Naive thymus-derived CD4-positive, alpha-beta T cell (primary cell): ENCODE measurements at regions not wholly inside any gene's neighbourhood (a gene's known extent, or its start where the extent isn't known, plus 50 kb on each side); places are given as distances from the start of the nearest gene placed in this dataset.
"Not testable (repeated sequence)": the region's sequence is repeated elsewhere in the genome, so short reads cannot be mapped to it uniquely, and the experiment has no call there.

Experiments used
- ATAC-seq: fragments of 150-1000 bp; cut with Tn5 transposase; 2 replicates; pipeline ENCODE4 v1.10.0; 2021; ENCODE audit warnings: mild to moderate bottlenecking, moderate library complexity
- CTCF ChIA-PET: fragments of 350-600 bp; sonication (Branson Sonifier 250); formaldehyde crosslinking; loops from one replicate; lab custom pipeline; 2021; ENCODE audit warnings: antibody characterized with exemption; lab: Charles Lee
- POLR2A ChIA-PET: fragments of 350-600 bp; sonication (Branson Sonifier 250); formaldehyde crosslinking; loops from one replicate; lab custom pipeline; 2021; ENCODE audit warnings: antibody characterized with exemption, inconsistent platforms; lab: Charles Lee
- DNase-seq, 9 donors: peaks; one replicate each; pipeline versions ENCODE4 v3.0.0 to v3.0.0-alpha.2; 2020 to 2022; ENCODE audit warnings: mixed read lengths in 1 of 9
- H3K27ac ChIP-seq: one replicate; pipeline ENCODE4 v1.7.0; 2013; ENCODE audit warnings: mild to moderate bottlenecking, low read depth, low read length, moderate library complexity
- H3K27me3 ChIP-seq, 2 donors: one replicate each; pipeline ENCODE4 v1.7.0; 2013; ENCODE audit warnings: low read length in 2 of 2, mild to moderate bottlenecking in 2 of 2, moderate library complexity in 2 of 2; ENCODE audit not compliant: control insufficient read depth in 2 of 2, insufficient read depth in 2 of 2
- H3K36me3 ChIP-seq, 3 experiments: 1 replicate in 2 of 3; 2 replicates in 1 of 3; pipeline ENCODE4 v1.7.0; 2013; ENCODE audit warnings: low read length in 3 of 3, mild to moderate bottlenecking in 3 of 3, moderate library complexity in 1 of 3; ENCODE audit not compliant: insufficient read depth in 3 of 3, control insufficient read depth in 2 of 3
- H3K4me1 ChIP-seq, 2 donors: one replicate each; pipeline ENCODE4 v1.7.0; 2013; ENCODE audit warnings: low read length in 2 of 2, mild to moderate bottlenecking in 2 of 2, moderate library complexity in 1 of 2; ENCODE audit not compliant: control insufficient read depth in 2 of 2, insufficient read depth in 2 of 2
- H3K4me3 ChIP-seq: 2 replicates; pipeline ENCODE4 v1.7.0; 2013; ENCODE audit warnings: mild to moderate bottlenecking, low read length
- H3K9me3 ChIP-seq, 3 experiments: 1 replicate in 2 of 3; 2 replicates in 1 of 3; pipeline ENCODE4 v1.7.0; 2013; ENCODE audit warnings: low read length in 3 of 3; ENCODE audit not compliant: control insufficient read depth in 2 of 3
- H3K27ac Mint-ChIP-seq, 9 donors: one replicate each; pipeline ENCODE4 v1.8.0; 2020 to 2022; ENCODE audit warnings: mixed read lengths in 9 of 9, mild to moderate bottlenecking in 8 of 9, moderate library complexity in 5 of 9, inconsistent platforms in 2 of 9
- H3K27me3 Mint-ChIP-seq, 5 donors: one replicate each; pipeline ENCODE4 v1.8.0; 2021 to 2022; ENCODE audit warnings: mixed read lengths in 5 of 5, mild to moderate bottlenecking in 1 of 5
- H3K36me3 Mint-ChIP-seq, 5 donors: one replicate each; pipeline ENCODE4 v1.8.0; 2020 to 2022; ENCODE audit warnings: mixed read lengths in 5 of 5, mild to moderate bottlenecking in 3 of 5, inconsistent platforms in 1 of 5
- H3K4me1 Mint-ChIP-seq, 7 donors: one replicate each; pipeline ENCODE4 v1.8.0; 2020 to 2022; ENCODE audit warnings: mixed read lengths in 7 of 7, mild to moderate bottlenecking in 3 of 7, inconsistent platforms in 1 of 7
- H3K4me3 Mint-ChIP-seq, 10 donors: one replicate each; pipeline ENCODE4 v1.8.0; 2020 to 2022; ENCODE audit warnings: mild to moderate bottlenecking in 10 of 10, mixed read lengths in 10 of 10, moderate library complexity in 6 of 10, inconsistent platforms in 2 of 10
- H3K9me3 Mint-ChIP-seq, 11 donors: one replicate each; pipeline ENCODE4 v1.8.0; 2020 to 2022; ENCODE audit warnings: mixed read lengths in 11 of 11, mild to moderate bottlenecking in 4 of 11, inconsistent platforms in 1 of 11, moderate library complexity in 1 of 11
- intact Hi-C, 2 donors: fragments of 100-400 bp; cut with micrococcal nuclease; formaldehyde crosslinking; loops; one replicate each; pipeline ENCODE4 v1.15.1; 2023

- no peak for DNase-seq
- Mint-ChIP-seq H3K27me3 (no peaks in the 10 kb centered on the region), H3K36me3 (peaks cover 0 to 4% (median 0%) of the 10 kb centered on the region in 5 donors), H3K4me1 (no peaks in the 10 kb centered on the region), H3K4me3 (no peak overlapping the region), H3K9me3 (peaks cover 5 to 34% (median 18%) of the 10 kb centered on the region in 11 donors), H3K27ac (no peak overlapping the region)
- no peaks in the 10 kb centered on the region for H3K36me3 ChIP-seq
- intact Hi-C loops = no loop called here
- ATAC-seq = no peak
- no peak overlapping the region for H3K27ac ChIP-seq
- no peaks in the 10 kb centered on the region for H3K4me1 ChIP-seq
- CTCF ChIA-PET = no interaction called here
- POLR2A ChIA-PET = no interaction called here
- no peaks in the 10 kb centered on the region for H3K27me3 ChIP-seq
- peaks cover 0 to 4% (median 3%) of the 10 kb centered on the region in 3 experiments for H3K9me3 ChIP-seq
- H3K4me3 ChIP-seq = no peak overlapping the region
Measured at GRCh38 chr7:68712956-68713495, 885.2 kb upstream of the AUTS2 start.

- peaks cover 5 to 29% (median 18%) of the 10 kb centered on the region in 11 donors for H3K9me3 Mint-ChIP-seq
- H3K27me3 ChIP-seq, H3K27ac ChIP-seq, POLR2A ChIA-PET, ATAC-seq, H3K27ac Mint-ChIP-seq, intact Hi-C loops, H3K36me3 Mint-ChIP-seq, H3K27me3 Mint-ChIP-seq, H3K9me3 ChIP-seq, CTCF ChIA-PET, H3K4me3 ChIP-seq, H3K4me3 Mint-ChIP-seq, H3K4me1 ChIP-seq, H3K36me3 ChIP-seq, H3K4me1 Mint-ChIP-seq, DNase-seq: not testable (repeated sequence)
Measured at GRCh38 chr7:68714135-68714534, 884.1 kb upstream of the AUTS2 start.

- no peaks in the 10 kb centered on the region for H3K27me3 ChIP-seq
- ChIA-PET CTCF (interaction anchor here (1.0 kb wide), 1 partner anchor 17 kb away, joined by 3 read pairs; no protein-coding TSS in a partner anchor), POLR2A (no interaction called here)
- H3K27ac Mint-ChIP-seq = no peak overlapping the region
- H3K4me1 ChIP-seq = no peaks in the 10 kb centered on the region
- H3K4me3 ChIP-seq = no peak overlapping the region
- H3K27me3 Mint-ChIP-seq = no peaks in the 10 kb centered on the region
- H3K36me3 Mint-ChIP-seq = peaks cover 0 to 4% (median 0%) of the 10 kb centered on the region in 5 donors
- no peaks in the 10 kb centered on the region for H3K9me3 ChIP-seq
- H3K9me3 Mint-ChIP-seq = peaks cover 2 to 21% (median 10%) of the 10 kb centered on the region in 11 donors
- intact Hi-C loops = no loop called here
- H3K36me3 ChIP-seq = no peaks in the 10 kb centered on the region
- no peak for DNase-seq
- no peak for ATAC-seq
- no peak overlapping the region for H3K27ac ChIP-seq
- H3K4me3 Mint-ChIP-seq = no peak overlapping the region
- H3K4me1 Mint-ChIP-seq = no peaks in the 10 kb centered on the region
Measured at GRCh38 chr7:68715907-68716306, 882.4 kb upstream of the AUTS2 start.

- no peaks in the 10 kb centered on the region for H3K4me1 Mint-ChIP-seq
- no peaks in the 10 kb centered on the region for H3K36me3 Mint-ChIP-seq
- ChIA-PET POLR2A (no interaction called here), CTCF (no interaction called here)
- Histone ChIP-seq H3K4me1 (no peaks in the 10 kb centered on the region), H3K27me3 (no peaks in the 10 kb centered on the region), H3K9me3 (no peaks in the 10 kb centered on the region), H3K4me3 (no peak overlapping the region), H3K27ac (no peak overlapping the region), H3K36me3 (no peaks in the 10 kb centered on the region)
- H3K27me3 Mint-ChIP-seq = no peaks in the 10 kb centered on the region
- no peak overlapping the region for H3K4me3 Mint-ChIP-seq
- ATAC-seq (no peak), DNase-seq (no peak)
- peaks cover under 1 to 19% (median 7%) of the 10 kb centered on the region in 11 donors for H3K9me3 Mint-ChIP-seq
- no peak overlapping the region for H3K27ac Mint-ChIP-seq
- intact Hi-C loops = no loop called here
Measured at GRCh38 chr7:68717176-68717575, 881.1 kb upstream of the AUTS2 start.

GRCh38 chr7:68718097-68718551 is 880.2 kb upstream of the AUTS2 start:
- intact Hi-C loops = no loop called here
- H3K4me3 Mint-ChIP-seq = no peak overlapping the region
- peaks cover 0 to 3% (median 0%) of the 10 kb centered on the region in 5 donors for H3K36me3 Mint-ChIP-seq
- H3K4me3 ChIP-seq = no peak overlapping the region
- H3K27me3 Mint-ChIP-seq = no peaks in the 10 kb centered on the region
- H3K27ac ChIP-seq = no peak overlapping the region
- H3K9me3 Mint-ChIP-seq = peaks cover under 1 to 20% (median 11%) of the 10 kb centered on the region in 11 donors
- no peak for DNase-seq
- no peak overlapping the region for H3K27ac Mint-ChIP-seq
- H3K36me3 ChIP-seq = no peaks in the 10 kb centered on the region
- CTCF ChIA-PET = no interaction called here
- no peaks in the 10 kb centered on the region for H3K4me1 Mint-ChIP-seq
- H3K4me1 ChIP-seq = no peaks in the 10 kb centered on the region
- ATAC-seq = no peak
- POLR2A ChIA-PET = no interaction called here
- H3K9me3 ChIP-seq = no peaks in the 10 kb centered on the region
- H3K27me3 ChIP-seq = no peaks in the 10 kb centered on the region

- H3K27me3 Mint-ChIP-seq = peaks cover 0 to 4% (median 0%) of the 10 kb centered on the region in 5 donors
- intact Hi-C loops = no loop called here
- DNase-seq (no peak), ATAC-seq (no peak)
- no peak overlapping the region for H3K4me3 Mint-ChIP-seq
- H3K27ac Mint-ChIP-seq = no peak overlapping the region
- POLR2A ChIA-PET = no interaction called here
- Histone ChIP-seq H3K9me3 (no peaks in the 10 kb centered on the region), H3K4me3 (no peak overlapping the region), H3K27ac (no peak overlapping the region), H3K4me1 (no peaks in the 10 kb centered on the region), H3K36me3 (no peaks in the 10 kb centered on the region), H3K27me3 (no peaks in the 10 kb centered on the region)
- H3K36me3 Mint-ChIP-seq = peaks cover 0 to 6% (median 0%) of the 10 kb centered on the region in 5 donors
- H3K9me3 Mint-ChIP-seq = peaks cover 3 to 21% (median 11%) of the 10 kb centered on the region in 11 donors
- CTCF ChIA-PET = no interaction called here
- H3K4me1 Mint-ChIP-seq = no peaks in the 10 kb centered on the region
Measured at GRCh38 chr7:68720697-68721096, 877.6 kb upstream of the AUTS2 start.

GRCh38 chr7:68722044-68722443 is 876.2 kb upstream of the AUTS2 start:
- CTCF ChIA-PET = no interaction called here
- Histone ChIP-seq H3K27me3 (no peaks in the 10 kb centered on the region), H3K36me3 (no peaks in the 10 kb centered on the region), H3K9me3 (no peaks in the 10 kb centered on the region), H3K4me3 (no peak overlapping the region), H3K27ac (no peak overlapping the region), H3K4me1 (no peaks in the 10 kb centered on the region)
- DNase-seq = no peak
- H3K27ac Mint-ChIP-seq = no peak overlapping the region
- intact Hi-C loops = no loop called here
- no peaks in the 10 kb centered on the region for H3K4me1 Mint-ChIP-seq
- no peak overlapping the region for H3K4me3 Mint-ChIP-seq
- ATAC-seq = no peak
- POLR2A ChIA-PET = no interaction called here
- peaks cover 0 to 7% (median 0%) of the 10 kb centered on the region in 5 donors for H3K36me3 Mint-ChIP-seq
- H3K9me3 Mint-ChIP-seq = peaks cover 3 to 27% (median 11%) of the 10 kb centered on the region in 11 donors
- H3K27me3 Mint-ChIP-seq = peaks cover 0 to 8% (median 0%) of the 10 kb centered on the region in 5 donors
